NCI-H2029 treated with DMSO at 0.1 percent for 48 hours (cell line): ENCODE measurements at regions not wholly inside any gene's neighbourhood (a gene's known extent, or its start where the extent isn't known, plus 50 kb on each side); places are given as distances from the start of the nearest gene placed in this dataset.

Experiments
- DNase-seq: peaks from one replicate; lab custom pipeline; 2025; lab: John Stamatoyannopoulos, UW

DNA sequence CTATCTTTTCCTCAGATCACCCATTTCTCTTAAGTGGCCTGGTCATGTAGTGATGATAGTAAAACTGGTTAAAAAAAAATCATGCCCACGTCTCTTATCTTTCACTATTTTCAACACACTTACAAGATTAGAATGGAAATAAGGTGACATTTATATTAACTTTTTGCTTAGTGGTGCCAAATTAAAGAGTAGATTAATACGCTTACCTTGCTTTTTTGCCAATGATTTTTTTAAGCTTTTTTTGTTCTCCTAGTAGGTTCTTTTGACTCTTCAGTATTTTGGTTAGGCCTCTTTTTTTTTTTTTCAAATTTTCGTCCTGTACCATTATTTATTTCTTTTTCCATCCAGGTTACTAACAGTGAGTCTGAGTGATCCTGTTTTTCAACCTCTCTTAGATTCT is 147.9 kb downstream of the PTCSC3 start:
- DNase-seq, result no peak

- no peak for DNase-seq
Observed at GRCh38 chr14:36028218-36028617, 148.3 kb downstream of the PTCSC3 start.

DNA sequence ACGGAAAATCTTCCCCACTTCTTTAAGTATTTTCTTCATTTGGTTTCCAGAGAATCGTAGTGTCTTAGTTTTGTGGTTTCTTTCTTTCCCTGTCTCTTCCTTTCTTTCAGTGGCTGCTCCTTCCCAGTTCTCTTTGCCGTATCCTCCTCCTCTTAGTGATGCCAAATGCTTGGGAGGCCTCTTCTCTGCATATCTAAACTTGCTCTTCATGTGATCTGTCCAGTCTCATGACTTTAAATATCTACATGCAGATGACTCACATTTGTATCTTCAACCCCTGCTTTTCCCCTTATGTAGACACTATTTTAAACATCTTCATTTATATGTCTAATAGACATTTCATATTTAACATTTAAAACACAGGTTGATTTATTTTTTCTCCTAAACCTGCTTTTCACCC is 149.2 kb downstream of the PTCSC3 start:
- no peak for DNase-seq

GRCh38 chr14:36022765-36023410 is 153.6 kb downstream of the PTCSC3 start:
- DNase-seq, result no peak

DNA sequence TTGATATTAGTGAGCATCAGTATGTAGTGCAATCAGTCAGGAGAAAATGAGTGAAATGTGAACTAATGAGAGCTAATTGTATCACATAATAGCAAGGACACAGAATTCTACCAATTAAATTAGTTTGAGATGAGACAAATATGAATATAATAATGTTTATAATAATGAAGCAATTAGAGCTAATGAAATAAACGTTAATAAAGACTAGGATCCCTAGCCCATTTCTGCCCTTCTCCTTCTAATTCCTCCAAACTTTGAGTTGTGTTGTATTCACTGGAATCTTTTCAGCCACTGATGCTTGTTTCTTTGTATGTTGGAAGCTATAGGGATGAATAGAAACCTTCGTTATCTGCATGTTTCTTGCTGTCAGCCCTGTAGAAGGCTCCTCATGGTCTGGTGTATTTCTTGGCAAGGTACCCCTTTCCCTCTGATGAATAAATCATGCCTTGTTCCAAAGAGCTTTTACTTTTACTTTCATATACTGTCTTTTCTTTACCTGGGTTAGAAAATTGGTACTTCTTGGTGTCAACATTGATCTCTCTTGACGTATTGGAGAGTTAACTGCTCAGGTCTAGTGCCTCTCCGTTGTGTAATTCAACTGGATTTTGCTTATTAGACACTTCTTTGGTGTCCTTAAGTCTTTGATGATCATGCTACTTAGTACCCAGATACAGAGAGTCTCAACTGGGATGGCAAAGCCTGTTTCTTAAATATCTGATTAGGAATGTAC is 154.8 kb downstream of the PTCSC3 start:
- DNase-seq, result no peak

- no peak for DNase-seq
Observed at GRCh38 chr14:36021030-36021422, 155.5 kb downstream of the PTCSC3 start.

DNA sequence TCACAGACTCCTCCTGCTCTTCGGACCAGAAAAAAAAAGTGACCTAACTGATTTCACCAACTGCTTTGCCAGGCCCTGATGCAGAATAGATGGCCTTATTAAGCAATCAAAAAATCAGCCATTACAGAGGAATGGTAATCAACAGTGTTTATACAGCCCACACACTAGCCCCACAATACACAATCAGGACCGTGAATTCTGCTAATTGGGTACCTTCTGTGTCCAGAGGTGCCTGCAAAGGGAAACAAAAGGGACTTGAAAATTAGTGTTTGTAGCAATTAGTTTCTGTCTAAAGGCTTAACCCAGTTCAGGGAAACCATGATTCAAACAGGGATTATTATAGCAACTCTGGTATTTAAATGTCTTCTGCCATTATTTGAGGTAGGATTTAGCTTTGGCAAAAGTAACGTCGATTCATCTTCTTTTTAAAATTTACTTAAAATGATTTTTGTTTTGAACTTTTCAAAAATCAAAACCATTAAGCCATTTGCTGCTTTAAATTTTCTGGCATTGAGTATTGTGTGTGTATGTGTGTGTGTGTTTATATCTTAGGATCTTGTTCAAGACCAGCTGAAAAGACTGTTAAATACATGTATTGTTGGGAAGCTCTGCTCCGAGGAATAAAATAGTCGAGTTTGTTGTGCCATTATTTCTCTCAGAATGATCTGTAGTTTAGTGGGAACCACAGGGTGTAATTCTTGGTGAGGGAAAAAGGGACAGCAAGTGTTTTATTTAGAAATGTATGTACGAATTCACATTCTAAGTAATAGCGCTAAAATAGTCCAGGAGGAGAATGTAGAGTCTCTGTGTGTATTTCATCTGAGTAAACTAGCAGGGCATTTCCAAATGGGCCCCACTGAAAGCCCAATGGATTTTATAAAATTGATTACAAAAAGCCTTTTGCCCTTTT is 156.1 kb downstream of the PTCSC3 start:
- DNase-seq, result no peak

- DNase-seq, result no peak
Observed at GRCh38 chr14:36019126-36019525, 157.4 kb downstream of the PTCSC3 start.

DNA sequence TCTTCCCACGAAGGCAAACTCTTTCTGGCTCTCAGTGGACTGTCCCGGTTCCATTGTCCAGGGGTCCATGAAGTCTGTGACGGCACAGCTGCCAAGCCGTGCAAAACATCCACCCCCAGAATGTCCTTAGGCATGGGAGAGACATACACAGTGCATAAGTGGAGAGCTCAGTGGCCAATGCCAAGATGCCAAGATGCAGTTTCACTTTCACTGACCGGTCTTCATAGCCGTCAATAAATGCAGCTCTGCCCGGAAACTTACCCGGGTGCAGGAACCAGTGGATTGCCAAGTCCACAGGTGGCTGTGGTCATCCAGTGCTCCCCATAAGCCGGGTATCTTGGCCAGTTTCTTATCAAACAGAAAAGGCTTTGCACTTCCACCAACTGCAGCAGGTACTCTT is 162.3 kb downstream of the PTCSC3 start:
- DNase-seq, result no peak

- DNase-seq, result no peak
Observed at GRCh38 chr14:36013483-36013882, 163.0 kb downstream of the PTCSC3 start.

GRCh38 chr14:36012621-36013020 is 163.9 kb downstream of the PTCSC3 start:
- no peak for DNase-seq

DNA sequence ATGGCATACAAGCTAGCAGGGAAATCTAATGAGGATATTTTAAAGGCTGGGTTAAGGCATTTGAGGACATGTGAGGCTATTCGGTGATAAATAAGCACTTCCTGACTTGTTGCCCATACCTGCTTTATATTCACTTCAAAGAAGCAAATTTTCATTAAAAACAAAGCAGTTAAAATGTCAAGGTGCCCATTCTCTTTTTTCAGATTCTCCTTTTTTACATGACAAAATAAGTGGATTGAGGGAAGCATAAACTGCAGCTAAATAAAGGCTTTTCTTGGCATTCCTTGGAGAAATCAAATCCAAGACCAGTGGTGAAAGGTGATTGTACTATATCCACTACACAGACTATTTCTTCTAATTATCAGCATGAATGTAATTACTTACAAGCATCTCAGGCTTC is 166.9 kb downstream of the PTCSC3 start:
- no peak for DNase-seq

GRCh38 chr14:36006623-36007022 is 169.9 kb downstream of the PTCSC3 start:
- DNase-seq, result no peak

DNA sequence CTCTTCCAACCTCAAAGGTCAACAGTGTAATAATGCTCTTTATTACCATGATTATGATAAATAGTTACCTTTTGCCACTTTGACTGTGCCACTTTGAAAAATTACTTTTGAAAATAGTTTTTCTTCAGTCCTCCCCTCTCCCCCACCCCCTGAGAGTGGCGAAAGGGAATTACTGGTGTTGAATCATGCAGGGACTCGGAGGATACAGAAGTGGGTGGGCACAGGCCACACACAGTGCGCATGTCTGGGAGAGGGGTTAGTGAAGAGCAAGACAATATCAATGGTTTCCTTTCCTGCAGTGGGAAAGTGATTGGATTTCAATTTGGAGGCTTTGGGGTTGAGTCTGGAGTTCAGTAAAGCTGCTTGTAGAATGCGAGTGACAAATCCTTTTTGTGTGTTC is 170.9 kb downstream of the PTCSC3 start:
- DNase-seq, result no peak

DNA sequence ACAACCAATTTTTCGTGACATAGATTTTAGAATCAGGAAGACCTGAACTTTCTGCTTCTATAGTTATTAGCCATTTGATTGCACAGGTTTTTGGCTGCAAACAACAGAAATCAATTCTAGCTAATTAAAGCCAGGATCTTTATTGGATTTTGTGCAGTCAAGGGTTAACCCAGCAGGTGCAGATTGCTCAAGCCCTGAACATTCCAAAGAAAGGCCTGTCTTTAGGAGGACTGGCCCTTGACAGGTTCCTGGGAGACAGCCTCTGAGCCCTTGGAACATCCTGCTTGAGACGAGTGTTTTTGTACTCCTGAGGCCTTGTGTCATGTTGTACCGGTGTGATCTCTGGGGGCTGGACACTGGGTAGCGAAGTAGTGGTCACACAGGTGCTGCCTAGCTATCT is 174.6 kb downstream of the PTCSC3 start:
- DNase-seq, result no peak

- DNase-seq, result no peak
Observed at GRCh38 chr14:35999294-35999693, 173.2 kb downstream of the BRMS1L start.

DNA sequence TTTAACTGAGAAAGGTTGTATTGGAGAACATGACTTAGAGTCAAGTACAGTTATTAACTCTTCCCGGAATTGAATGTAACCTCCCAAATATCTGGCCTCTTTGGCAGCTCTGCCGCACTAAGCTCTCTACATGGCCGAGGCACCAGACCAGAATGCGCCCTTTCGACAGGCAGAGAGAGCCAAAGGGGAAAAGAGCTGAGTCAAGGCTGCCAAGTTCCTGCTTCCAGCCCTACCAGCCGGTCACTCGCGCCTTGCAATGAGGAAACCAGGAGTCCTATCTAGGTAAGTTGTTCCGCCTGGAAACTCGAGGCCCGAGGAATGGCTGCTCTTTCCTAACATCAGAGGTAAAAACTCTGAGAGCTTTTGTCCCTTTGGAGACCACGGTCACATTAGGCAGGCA is 172.2 kb downstream of the BRMS1L start:
- no peak for DNase-seq

- no peak for DNase-seq
Observed at GRCh38 chr14:35993684-35993960, 167.5 kb downstream of the BRMS1L start.

GRCh38 chr14:35992816-35993683 is 166.9 kb downstream of the BRMS1L start:
- DNase-seq, result no peak

GRCh38 chr14:35991356-35991755 is 165.2 kb downstream of the BRMS1L start:
- peak; percentile 77 for DNase-seq

DNA sequence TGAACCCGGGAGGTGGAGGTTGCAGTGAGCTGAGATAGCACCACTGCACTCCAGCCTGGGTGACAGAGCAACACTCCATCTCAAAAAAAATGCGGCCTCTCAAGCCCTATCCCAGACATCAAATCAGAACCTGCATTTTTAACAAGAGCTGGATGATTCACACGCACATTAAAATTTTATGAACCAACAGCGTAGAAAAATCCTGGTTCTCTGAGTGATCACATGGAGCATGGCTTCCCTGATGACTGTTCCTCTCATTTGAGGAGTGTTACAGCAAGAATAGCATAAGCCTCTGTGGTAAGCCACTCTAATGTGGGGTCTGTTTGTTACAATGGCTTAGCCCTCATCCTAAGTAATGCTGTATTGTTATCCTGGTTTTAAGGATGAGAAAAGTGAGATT is 163.6 kb downstream of the BRMS1L start:
- DNase-seq, result no peak
